ENCODE measurements at regions not wholly inside any gene's neighbourhood (a gene's known extent, or its start where the extent isn't known, plus 50 kb on each side); places are given as distances from the start of the nearest gene placed in this dataset.
"Not testable (repeated sequence)": the region's sequence is repeated elsewhere in the genome, so short reads cannot be mapped to it uniquely, and the experiment has no call there.

DNA sequence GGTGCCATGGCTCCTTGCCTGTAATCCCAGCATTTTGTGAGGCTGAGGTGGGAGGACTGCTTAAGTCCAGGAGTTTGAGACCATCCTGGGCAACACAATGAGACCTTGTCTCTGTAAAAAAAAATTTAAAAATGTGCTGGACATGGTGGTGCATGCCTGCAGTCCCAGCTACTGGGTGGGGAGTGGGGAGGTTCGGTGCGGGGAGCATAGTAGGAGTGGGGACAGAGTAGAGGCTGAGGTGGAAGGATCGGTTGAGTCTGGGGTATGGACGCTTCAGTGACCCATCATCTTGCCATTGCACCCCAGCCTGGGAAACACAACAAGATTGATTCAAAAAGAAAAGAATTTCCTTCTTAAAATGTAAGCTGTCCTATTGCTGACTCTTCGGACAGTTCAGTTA is 1490.0 kb upstream of the GBE1 start:
- DNase-seq (ENCODE audit: low spot score): no peak
- no peak for ATAC-seq

GRCh38 chr3:83250613-83251012 is 1489.2 kb upstream of the GBE1 start:
- ATAC-seq (no peak), DNase-seq (ENCODE audit: low spot score) (no peak)

DNA sequence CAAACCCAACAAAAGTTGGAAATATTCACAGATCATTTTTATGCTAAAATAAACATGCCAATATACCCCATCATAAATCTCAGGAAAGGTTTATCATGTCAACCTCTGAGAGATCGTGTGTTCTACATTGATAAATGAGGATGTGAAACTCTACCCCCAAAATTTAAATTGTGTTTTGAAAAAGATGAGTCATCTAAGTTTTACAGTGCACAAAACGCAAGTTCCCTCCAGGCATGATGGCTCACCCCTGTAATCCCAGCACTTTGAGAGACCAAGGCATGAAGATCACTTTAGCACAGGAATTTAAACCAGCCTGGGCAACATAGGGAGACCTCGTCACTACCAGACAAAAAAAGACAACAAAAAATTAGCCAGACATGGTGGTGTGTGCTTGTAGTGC is 1487.0 kb upstream of the GBE1 start:
- ATAC-seq: no peak

DNA sequence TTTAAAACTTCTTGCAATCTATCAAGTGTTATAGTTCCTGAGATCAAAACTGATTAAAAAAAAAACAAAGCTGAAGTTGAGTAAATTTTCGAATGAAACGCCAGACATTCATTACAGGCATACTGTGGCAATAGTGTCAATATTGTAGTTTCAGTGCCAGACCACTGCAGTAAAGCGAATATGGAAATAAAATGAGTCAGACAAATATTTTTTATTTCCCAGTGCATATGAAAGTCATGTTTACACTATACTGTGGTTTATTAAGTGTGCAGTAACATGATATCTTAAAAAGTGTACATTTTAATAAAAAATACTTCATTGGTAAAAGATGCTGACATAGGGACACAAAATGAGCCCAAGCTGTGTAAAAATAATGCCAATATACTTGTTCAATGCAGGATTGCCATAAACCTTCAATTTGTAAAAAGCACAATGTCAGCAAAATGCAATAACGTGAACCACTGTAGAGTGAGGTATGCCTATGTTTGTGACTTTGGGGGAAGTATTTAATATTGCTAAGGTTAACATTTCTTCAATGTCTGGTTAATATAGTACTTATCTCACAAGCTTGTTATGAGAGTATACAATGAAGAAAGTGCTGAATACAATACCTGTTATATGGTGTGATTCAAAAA is 1473.9 kb upstream of the GBE1 start:
- ATAC-seq: no peak
- no peak for DNase-seq (ENCODE audit: low spot score)

More for the DNA sequence above, 1487.0 kb upstream of the GBE1 start:
- DNase-seq (ENCODE audit: low spot score): no peak

DNA sequence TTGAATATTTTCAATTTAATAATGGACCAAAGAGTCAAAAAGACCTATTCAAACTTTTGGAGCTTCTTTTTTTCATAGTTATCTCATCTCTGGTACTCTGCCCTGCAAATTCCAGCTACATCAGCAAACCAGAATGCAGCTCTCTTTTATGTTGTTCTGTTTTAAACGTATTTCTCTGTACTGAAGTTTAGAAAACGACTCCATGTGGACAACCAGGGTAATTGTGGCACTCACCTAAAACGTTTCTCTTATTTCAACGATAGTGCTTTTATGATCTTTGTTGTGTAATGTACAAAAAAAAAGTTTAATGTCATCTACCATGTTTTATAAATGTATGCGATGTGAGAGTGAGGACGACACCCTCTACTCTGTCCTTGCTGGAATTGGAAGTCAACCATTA is 1472.3 kb upstream of the GBE1 start:
- DNase-seq (ENCODE audit: low spot score) (no peak), ATAC-seq (no peak)

DNA sequence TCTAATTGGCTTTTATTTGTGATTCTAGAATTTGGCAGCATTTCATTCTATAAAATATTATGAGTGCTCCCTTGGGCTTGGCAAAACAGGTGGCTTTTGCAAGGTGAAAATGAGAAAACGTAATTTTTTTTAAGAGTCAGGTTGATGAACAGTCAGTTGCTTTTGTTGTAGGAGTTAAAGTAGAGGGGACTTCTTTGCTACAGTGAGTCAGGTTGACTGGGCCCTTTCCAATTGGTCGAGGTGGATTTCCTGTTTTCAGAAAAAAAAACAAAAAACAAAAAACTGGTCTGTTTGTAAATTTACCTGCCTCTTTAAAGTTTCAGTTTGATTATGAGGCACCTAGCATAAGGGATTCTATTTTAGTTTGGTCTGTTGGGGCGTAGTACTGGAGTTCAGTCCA is 1469.4 kb upstream of the GBE1 start:
- DNase-seq (ENCODE audit: low spot score) (no peak), ATAC-seq (no peak)

GRCh38 chr3:83230376-83230775 is 1468.9 kb upstream of the GBE1 start:
- ATAC-seq (no peak), DNase-seq (ENCODE audit: low spot score) (no peak)

DNA sequence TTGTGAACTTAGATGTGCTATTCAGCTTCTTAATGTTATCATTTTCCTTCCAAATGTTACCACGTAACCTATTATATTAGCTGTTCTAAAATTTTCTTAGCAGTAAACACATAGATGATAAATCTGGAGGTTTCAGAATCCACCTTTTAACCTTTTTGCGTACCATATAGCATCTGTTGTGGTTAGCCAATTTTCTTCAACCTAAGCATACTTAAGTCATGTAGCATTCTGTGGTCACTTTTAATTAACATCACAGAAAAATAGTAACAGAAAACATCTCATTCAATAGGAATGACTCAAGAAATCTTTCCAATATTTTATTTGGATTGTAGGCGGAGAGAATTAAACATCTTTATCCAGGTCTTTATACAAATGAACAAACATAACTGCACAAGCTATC is 1465.3 kb upstream of the GBE1 start:
- ATAC-seq: no peak
- DNase-seq (ENCODE audit: low spot score): no peak

DNA sequence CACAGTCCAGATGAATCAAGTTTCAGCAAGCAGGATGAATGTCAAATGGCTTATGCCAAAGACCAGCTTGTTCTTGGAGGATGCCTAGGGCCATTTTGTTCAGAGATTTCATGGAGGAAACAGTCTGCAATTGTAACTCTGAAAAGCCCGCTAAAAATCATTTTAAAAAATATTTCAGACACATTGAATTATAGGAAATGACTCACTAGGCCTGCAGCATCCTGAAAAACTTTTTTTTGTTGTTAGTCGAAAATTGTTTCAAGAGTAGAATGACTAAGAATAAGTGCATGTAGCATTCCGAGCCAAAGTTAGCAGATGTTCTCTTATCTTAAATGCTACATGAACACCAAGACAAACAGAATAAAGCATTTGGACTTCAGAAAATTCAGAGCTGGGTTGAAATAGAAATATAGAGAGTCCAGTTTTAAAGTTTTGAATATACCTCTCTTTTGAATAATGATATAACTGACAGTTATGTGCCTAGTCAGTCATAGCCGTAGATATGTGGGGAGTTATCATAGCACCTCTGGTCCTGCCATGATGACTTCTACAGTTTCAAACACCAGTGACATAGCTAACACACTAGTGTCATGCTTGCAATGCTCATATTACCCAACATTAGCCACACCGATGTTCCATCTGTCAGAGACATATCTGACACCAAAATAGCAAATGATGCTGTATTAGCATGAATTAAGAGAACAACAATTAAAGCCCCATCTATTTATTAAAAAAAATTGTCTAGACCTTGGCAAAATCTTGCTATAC is 1462.8 kb upstream of the GBE1 start:
- DNase-seq (ENCODE audit: low spot score) (no peak), ATAC-seq (no peak)

- DNase-seq (ENCODE audit: low spot score): peak; percentile 42
Measured at GRCh38 chr3:83218383-83219200, 1457.1 kb upstream of the GBE1 start.

GRCh38 chr3:83217595-83218118 is 1456.2 kb upstream of the GBE1 start:
- not testable (repeated sequence) for DNase-seq (ENCODE audit: low spot score); ATAC-seq

More at GRCh38 chr3:83218383-83219200, 1457.1 kb upstream of the GBE1 start:
- ATAC-seq: no peak

DNA sequence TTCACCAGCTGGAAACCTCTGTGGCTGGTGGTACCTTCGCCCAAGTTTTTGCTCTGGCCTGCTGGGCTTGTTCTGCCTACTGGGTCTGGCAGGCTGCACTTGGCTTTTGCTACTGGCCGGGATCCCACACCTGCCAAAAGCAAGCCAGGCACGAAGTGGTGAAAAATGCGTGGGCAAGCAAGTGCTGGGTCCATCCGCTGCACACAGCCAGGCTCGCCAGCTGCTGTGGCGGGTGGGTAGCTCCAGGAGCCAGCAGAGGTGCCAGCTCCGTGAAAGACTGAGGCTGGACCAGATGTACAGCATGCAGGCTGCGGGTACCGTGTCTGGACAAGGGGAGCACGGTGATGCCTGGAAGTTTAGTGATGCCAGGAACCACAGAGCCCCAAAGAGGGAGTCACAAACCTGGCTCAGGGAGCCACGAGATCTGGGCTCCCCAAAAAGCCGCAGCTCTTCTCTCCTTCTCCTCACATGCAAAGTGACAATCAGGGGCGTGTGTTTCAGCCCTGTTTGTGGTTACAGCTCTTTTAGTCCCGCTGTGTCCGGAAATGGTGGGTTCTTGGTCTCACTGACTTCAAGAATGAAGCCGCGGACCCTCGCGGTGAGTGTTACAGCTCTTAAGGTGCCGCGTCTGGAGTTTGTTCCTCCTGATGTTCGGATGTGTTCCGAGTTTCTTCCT is 1455.6 kb upstream of the GBE1 start:
- ATAC-seq (no peak), DNase-seq (ENCODE audit: low spot score) (no peak)

- ATAC-seq: no peak
- no peak for DNase-seq (ENCODE audit: low spot score)
Measured at GRCh38 chr3:83195243-83195642, 1433.8 kb upstream of the GBE1 start.

DNA sequence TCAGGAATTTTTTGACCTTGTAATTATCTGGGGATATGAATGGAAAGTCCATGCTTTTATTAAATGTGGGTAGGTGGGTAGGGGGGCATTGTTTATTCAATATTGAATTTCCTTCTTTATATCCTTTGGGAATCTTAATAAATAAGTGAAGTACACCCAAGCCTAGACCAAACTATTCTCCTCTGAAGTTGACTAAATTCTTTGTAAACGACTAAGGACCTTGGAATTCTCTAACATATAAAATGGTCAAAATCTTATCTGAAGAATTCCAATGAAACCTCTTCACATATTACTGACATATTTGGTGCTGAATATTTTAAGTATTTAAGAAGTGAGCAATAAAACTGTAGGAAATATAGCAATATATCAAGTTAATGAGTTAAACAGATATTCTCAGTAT is 1432.1 kb upstream of the GBE1 start:
- DNase-seq (ENCODE audit: low spot score): no peak
- no peak for ATAC-seq

GRCh38 chr3:83189634-83190033 is 1428.2 kb upstream of the GBE1 start:
- no peak for DNase-seq (ENCODE audit: low spot score)
- ATAC-seq: no peak

DNA sequence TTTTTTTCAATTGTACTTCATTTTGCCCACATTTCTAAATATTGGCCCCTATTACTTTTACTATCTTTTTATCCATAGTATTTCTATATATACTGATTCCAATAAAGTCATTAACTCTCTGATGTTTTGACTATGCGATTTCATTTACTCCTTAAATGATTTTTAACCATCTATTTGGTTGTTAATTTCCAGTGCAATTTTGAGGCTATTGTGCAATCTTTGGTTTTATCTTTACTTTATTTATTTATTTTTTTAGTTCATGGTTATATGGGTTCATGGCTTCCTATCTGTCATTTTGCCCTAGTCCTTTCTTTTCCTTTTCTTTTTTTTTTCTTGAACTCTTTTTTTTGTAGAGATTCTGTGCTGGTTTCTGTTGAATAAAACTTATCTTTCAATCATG is 1408.0 kb upstream of the GBE1 start:
- DNase-seq (ENCODE audit: low spot score): no peak
- ATAC-seq: no peak

GRCh38 chr3:83150896-83151295 is 1389.5 kb upstream of the GBE1 start:
- peak; percentile 83 for ATAC-seq
- no peak for DNase-seq (ENCODE audit: low spot score)

DNA sequence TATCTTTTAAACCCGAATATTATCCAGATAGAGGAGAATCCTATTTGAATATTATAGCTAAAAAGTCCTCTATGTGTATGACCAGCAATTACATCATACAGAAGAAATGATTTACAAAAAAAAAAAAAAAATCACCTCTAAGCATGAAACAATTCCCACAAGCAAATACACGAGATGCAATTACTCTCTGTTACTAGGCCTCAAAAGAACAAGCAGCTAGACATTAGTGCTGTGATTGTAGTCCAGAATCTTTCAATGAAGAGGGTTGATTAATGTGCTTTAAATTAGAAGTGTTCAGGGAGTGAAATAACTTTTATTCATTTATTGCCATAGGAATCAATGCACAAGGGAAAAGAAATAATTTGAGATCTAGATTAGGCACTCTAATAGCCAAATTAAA is 1379.5 kb upstream of the GBE1 start:
- DNase-seq (ENCODE audit: low spot score) (no peak), ATAC-seq (no peak)

DNA sequence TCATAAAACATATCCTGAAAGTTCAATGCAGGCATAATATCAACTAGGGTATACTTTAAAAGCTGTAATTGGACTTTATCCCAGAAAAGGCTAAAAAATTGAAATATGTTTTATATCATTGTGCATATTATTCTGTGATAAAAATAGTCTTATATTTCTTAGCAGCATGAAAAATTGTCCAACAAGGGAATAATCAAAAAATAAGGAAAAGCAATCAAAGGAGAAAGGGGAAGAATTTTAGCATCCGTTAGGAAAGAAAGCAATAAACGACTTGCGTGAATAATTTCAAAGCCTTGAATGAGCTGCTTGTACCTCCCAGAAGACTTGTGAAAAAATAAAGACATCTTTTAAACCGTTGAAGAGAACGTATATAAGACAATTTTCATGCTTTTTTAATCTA is 1369.8 kb upstream of the GBE1 start:
- DNase-seq (ENCODE audit: low spot score) (no peak), ATAC-seq (no peak)

DNA sequence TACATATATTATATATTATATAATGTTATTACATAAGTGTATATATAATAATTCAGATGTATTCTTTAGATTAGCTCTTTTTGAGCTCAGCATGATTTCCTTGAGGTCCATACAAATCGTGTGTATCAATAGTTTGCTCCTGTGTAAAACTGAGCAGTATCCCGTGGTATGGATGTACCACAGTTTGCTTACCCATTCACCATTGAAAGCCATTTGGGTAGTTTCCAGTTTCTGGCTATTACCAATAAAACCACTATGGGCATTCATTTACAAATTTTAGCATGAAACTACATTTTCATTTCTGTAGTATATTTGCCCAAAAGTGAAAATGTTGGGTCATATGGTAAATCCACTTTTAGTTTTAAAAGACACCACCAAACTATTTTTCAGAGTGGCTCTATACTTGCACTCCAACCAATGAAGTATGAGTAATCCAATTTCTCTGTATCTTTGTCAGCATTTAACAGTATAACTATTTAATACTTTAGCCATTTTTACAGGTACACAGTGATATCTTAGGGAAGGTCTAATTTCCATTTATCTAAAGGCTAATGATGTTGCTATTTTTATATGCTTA is 1361.4 kb upstream of the GBE1 start:
- DNase-seq (ENCODE audit: low spot score): no peak
- ATAC-seq: no peak

- ATAC-seq (peak; percentile 51), DNase-seq (ENCODE audit: low spot score) (no peak)
Measured at GRCh38 chr3:83093222-83093572, 1331.8 kb upstream of the GBE1 start.

Measured in left lobe of liver (tissue), 2 donors.